Sciatic nerve (tissue), 2 donors: ENCODE measurements at regions not wholly inside any gene's neighbourhood (a gene's known extent, or its start where the extent isn't known, plus 50 kb on each side); places are given as distances from the start of the nearest gene placed in this dataset.
"Not testable (repeated sequence)": the region's sequence is repeated elsewhere in the genome, so short reads cannot be mapped to it uniquely, and the experiment has no call there.

Experiments used
- ATAC-seq: fragments of 200-7000 bp; cut with Tn5 transposase; one replicate; pipeline ENCODE4 v1.9.1; 2020; ENCODE audit warnings: mild to moderate bottlenecking, moderate library complexity
- DNase-seq: peaks from one replicate; pipeline ENCODE4 v3.0.0-alpha.2; 2020; ENCODE audit warnings: low spot score
- intact Hi-C: fragments of 100-400 bp; cut with DNase I; formaldehyde crosslinking; loops from one replicate; pipeline ENCODE4 v1.14.2; 2022
- donor health status: DM: no; HTN: no; CAD: no.
- donor health status: DM: no; HTN: no; CAD: no.

DNA sequence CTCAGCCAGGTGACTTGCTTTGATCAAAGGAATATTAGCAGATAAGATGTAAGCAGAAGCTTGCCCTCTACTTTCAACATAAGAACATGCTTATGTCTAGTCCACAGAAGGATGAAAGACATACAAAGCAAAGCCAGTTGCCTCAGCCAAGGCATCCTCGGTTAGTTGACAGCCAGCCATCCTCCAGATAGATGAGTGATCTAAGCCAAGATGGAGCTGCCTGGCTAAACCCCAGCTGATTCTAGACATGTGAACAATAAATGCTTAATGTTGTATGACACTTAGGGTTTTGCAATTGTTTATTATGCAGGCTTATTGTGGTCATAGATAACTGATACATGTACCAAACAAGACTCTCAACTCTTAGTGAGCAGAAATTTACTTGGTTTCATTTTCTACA, 157.6 kb upstream of the TMTC2 start:
- intact Hi-C loops = no loop called here
- DNase-seq (no peak), ATAC-seq (no peak)

DNA sequence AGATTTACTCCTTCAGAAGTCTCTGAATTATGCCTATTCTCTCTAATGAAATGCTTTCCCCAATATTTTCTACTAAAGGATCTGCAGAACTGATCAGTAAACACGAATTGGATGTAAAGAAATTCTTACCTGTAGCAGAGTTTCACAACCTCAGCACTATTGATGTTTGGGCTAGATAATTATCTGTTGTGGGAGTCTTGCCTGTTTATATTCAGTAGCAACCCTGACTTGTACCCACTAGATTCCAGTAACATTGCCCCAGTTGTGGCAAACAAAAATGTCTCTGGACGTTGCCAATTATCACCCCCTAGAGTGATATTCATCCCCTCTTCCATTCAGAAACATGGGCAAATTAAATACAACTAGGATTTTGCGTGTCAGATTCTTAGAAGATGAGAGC, 156.8 kb upstream of the TMTC2 start:
- DNase-seq (no peak), ATAC-seq (no peak)
- intact Hi-C loops = no loop called here

DNA sequence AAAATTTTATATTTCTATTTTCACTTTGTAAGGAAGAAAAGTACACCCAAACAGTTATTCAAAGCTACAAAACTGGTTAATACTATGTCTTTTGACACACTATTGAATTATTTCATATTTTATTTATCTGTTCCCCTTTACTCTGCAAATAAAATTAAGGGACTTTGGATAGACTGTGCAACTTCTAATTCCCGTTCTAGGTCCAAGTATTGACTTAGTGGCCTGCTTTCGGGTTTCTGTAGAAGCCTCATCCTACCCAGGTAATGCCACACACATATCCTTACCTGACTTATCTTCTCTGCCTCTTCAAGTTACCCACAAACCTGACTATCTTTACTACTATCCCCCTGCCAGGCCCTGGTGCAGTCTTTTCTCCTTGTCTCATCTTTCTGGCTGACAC, 156.3 kb upstream of the TMTC2 start:
- intact Hi-C loops = no loop called here
- DNase-seq (no peak), ATAC-seq (no peak)

DNA sequence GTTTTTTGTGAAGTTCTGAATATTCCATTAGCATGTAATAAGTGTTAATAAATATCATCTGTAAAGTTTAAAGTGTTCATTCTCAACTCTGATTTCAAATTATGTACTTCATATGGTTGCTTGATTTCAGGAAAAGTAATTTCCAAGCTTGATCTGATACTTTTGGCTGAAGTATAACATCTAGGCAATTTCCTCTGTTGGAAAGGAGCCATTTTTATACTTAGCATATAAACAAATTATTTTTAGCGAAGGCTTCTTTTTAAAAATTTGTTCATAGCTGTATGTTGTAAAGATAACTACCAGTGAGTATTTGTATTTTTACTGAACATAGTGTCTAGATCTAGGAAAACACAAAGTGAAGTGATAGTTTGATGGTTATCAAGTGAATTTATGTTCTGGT, 153.4 kb upstream of the TMTC2 start:
- DNase-seq (no peak), ATAC-seq (no peak)
- intact Hi-C loops = no loop called here

DNA sequence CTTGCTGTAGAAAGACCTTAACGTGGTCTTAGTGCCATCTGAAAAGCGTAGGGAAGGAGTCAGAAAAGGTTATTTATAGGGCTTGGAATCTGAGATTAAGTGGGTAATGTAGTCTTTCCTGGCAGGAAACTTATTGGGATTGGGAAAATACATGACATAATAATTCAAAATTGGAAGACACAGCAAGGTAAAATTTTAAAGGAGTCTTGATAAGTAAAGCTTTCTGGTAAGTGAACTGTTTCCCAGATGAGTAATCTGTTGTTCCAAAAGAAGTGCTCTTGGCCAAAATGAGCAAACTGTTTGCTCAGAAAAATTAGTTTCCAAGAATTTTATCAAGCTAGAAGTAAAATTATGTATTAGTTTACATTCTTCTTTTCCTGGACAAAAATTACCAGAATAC, 149.3 kb upstream of the TMTC2 start:
- ATAC-seq (no peak), DNase-seq (no peak)
- intact Hi-C loops = no loop called here

DNA sequence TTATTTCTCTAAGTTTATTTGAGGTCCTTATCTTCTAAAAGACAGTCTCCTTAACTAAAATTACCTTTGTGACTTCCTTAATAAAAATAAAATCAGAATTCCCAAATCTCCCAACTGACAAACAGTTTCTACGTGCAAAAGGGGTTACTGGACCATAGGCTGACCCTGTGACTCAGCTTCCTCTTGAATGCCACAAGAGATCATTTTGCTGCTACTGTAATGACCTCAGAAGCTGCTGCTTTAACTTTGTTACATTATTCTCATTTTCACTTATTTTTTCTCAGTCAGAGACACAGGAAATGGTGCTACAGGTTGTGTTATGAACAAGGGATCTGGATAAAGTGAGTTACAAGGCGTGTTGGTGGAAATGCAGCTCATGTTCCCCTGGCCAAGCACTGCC, 132.2 kb upstream of the TMTC2 start:
- intact Hi-C loops = no loop called here
- DNase-seq = no peak
- ATAC-seq = no peak

DNA sequence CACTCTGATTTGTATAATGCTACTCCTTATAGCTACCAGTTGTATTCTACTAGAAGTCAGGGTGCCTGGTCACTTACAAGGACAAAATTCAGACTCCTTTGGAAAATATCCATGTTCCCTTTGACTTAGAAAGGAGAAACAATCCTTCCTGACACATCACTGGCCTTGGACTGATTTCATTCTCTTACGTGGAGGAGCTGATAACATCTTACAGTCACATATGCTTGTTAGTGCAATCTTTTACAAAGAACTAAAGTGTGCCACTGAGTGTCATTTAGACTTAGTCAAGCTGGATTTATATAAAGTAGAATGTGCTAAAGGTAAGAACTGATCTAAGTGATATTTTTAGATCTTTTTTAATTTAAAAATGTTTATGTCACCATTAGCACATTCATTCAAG, 131.0 kb upstream of the TMTC2 start:
- intact Hi-C loops = no loop called here
- DNase-seq = no peak

DNA sequence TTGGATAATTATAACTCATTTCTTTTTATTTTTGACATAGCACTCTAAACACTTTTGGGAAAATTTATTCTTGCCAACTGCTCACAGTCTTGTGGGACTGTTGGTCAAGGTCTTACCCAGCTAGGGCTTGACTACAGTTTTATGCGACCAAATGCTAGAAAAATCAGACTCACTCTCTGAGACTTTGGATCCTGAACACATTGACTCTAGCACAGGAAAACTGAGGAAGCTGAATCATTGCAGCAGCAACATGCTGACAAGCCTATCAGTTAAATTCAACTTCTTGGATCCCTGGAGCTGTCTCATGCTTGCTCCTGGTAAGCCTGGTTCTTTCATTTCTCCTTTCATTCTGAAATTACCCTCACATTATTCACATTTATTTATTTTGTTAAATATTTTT, 120.7 kb upstream of the TMTC2 start:
- no peak for DNase-seq
- no peak for ATAC-seq
- intact Hi-C loops = no loop called here

More for the DNA sequence above, 131.0 kb upstream of the TMTC2 start:
- no peak for ATAC-seq

DNA sequence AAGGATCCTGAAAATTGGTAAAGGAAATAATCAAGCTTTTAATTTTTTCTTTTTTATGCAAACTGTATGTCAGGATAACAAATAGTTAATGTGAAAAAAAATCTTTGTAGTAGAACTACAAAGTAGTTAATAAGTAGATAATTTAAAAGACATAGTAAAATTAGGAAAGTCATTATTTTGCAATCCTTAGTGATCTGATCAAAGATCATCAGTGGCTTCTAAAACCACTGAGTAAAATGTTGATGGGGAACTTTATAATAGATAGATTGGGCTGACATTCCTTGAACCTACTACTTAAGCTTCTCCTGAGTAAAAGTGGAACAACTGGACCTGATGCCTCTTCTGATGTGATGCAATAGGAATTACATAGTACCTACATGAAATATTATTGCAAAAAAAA, 119.0 kb upstream of the TMTC2 start:
- no peak for DNase-seq
- intact Hi-C loops = no loop called here
- ATAC-seq = no peak

DNA sequence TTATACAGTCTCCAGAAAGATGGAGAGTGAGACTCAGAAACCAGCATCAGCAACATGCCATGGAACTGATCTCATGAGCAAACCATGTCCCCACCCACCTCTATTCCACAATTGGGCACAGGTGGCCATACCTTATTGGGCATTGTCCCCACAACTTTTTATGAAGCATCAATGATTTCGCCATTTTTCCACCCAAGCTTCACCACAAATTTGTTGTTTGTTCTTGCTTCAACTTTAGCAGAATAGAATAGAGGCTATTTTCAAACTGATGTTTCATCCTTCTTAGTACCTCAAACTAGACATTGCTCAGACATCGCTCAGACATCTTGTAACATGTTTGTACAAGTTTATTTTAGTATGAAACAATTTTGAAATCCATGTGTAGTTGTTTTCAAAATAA, 112.5 kb upstream of the TMTC2 start:
- intact Hi-C loops = no loop called here
- DNase-seq = no peak
- no peak for ATAC-seq

DNA sequence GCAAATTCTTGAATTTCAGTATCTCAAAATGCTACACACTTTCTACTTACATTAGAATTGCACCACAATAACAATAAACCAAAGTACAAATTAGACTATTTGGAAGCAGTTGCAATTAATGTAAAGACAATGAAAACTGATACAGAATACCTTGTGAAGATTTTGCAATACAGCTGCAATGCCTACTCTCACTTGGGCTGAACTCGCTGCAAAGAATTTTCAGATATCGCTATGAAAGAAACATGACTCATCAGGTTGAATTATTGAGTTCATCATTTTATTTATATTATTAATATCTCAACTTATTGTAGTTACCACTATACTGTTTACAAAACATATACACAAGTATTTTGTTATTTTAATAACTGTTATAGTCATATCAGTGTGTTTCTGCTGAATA, 108.0 kb upstream of the TMTC2 start:
- DNase-seq = no peak
- intact Hi-C loops = no loop called here
- no peak for ATAC-seq

DNA sequence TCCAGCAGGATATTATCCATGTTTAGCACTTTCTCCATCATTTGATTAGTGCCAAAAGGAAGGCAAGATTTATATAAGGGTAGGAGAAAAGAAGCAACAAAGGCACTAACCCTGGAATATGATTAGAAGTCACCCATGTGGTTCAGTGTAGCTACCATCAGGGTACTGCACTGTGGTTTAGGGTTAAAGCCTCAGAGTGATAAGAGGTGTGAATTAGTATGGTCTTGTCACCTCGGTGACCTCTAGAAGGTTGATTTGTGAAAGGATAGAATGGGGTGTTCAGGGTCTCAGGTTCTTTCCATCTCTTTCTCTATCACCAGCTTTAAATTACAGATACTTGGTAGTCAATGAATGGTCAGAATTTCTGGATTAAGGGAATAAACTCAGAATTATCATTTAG, 103.0 kb upstream of the TMTC2 start:
- DNase-seq (no peak), ATAC-seq (no peak)
- intact Hi-C loops = no loop called here

DNA sequence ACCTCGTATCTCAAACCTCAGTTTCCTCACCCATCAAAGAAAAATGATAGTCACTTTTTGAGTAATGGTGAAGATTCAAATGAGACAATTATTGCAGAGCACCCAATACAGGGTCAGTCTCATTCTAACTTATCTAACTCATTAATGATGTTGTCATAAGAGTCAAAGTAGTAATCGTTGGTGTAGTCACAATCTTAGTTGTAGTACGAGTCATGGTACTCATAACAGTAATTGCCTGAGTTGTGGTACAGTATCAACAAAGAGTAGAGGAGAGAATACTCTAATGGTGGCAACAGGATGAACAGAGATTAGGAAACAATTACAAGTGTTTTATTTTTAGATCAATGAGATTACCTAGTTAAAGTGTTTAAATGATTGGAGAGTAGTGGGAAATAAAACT, 93.6 kb upstream of the TMTC2 start:
- intact Hi-C loops = no loop called here
- DNase-seq = no peak
- ATAC-seq = no peak

DNA sequence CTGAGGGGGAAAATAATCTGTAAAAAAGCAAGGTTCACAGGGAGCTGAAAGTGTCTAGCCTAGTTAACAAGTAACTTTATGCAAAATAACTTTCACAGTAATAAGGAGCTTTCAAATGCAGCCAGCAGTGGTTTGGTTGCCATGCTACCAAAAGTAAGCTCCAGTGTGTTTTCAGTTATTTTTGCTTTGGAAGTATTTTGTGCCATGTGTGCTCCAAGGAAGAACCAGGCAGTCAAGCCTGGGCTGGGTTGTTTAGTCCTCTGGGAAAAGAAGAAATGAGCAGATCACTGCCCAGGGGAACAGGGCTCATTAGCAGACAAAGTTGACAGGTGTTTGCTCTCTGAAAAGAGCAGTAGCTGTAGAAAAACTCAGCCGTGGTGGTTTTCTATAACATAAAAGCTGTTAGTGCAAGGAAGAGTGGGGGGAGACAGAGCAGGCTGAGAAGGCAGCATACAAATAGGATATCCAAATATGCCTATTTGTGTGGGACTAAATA, 92.8 kb upstream of the TMTC2 start:
- ATAC-seq = no peak
- no peak for DNase-seq
- intact Hi-C loops = no loop called here

DNA sequence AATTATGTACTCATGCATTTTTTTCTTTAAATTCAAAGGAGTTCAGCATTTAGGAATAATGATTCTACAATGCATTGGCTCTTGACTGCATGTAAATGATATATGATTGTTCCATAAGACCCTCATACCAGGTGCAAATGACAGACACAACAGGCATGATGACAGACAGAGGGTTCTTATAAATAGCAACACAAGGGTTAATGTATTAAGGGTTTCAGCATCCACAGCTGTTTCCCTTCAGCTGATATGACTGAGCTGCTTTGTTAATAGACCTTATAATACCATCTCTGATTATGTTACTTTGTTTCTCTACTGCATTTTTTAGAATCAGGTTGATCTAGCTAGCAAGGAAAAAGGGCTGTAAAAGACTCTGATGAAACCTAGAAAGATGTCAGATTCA, 90.8 kb upstream of the TMTC2 start:
- DNase-seq (no peak), ATAC-seq (no peak)
- intact Hi-C loops = no loop called here

DNA sequence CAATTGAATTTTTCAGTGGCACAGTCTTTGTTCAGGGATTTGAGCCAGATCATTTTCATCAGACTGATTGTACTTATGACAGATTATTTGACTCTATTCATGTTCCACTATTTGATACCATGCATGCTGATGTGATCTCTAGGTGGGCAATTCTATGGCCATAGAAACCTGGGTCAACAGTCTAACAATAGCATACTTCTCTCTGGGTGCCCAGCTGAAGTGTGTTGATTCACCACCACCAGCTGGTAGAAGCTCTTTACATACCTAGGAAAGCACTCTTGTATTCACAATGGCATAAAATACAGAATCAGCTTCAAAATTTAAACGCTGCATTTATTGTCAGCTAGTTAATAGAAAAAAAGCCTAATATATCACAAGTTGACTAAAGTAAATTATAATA, 90.2 kb upstream of the TMTC2 start:
- ATAC-seq (no peak), DNase-seq (no peak)
- intact Hi-C loops = no loop called here

DNA sequence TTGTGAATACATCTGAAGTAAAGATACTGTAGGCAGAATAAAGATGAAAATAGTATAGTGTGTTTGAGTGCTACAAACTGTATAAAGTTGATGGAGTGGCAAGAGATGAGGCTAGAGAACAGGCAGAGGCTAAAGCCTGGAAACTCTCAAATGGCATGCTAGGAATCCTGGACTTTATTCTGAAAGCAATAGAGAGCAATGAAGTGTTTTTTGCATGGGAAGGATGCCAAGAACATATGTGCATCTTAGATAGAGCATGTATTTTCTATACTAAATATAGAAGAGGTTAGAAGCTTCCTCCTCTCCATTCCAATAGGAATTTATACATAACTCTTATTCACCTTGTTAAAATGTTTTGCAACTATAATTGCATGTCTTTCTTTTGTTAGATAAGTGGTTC, 86.3 kb upstream of the TMTC2 start:
- DNase-seq (no peak), ATAC-seq (no peak)
- intact Hi-C loops = no loop called here

DNA sequence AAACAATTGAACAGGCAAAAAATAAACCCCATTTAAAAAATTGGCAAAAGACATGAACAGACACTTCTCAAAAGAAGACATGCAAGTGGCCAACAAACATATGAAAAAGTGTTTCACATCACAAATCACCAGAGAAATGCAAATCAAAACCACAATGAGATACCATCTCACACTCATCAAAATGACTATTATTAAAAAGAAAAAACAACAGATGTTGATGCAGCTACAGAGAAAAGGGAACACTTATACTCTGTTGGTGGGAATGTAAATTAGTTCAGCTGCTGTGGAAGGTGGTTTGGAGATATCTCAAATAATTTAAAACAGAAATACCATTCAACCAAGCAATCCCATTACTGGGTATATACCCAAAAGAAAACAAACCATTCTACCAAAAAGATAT, 83.1 kb upstream of the TMTC2 start:
- DNase-seq, intact Hi-C loops, ATAC-seq: not testable (repeated sequence)

DNA sequence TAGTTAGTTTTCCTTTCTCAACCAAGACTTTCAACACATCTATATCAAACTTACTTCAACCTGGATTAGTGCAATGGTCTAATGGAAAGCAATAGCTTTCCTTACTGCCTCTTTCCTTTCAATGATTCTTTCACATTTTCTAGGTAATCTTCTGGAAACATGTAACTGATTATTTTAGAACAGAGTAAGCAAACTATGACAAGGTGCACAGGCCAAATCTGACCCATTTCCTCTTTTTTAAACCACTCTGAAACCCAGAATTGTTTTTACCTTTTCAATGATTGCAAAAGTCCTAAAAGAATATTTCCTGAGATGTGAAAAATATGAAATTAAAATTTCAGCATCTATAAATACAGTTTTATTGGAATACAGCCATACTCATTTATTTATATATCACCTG, 81.6 kb upstream of the TMTC2 start:
- intact Hi-C loops = loop anchor here (5.0 kb wide), 1 partner anchor 1812 kb away; no protein-coding TSS in a partner anchor
- no peak for ATAC-seq
- no peak for DNase-seq

DNA sequence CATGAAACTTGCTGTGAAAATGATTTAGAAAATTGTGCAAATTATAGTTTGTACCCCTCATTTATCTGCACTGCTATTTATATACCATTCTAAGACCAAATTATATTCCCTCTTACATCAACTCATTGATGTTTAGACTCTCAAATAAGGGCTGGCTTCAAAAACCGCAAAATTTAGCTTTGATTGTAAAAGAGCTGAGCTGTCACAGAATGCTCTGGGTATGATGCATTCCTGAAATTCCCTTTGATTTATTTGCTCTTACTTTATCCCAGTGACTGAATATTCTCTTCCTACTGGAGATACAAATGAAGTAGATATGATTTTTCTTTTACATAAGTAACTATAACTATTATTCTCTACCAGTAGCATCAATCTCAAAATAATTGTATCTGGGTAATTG, 78.0 kb upstream of the TMTC2 start:
- DNase-seq (no peak), ATAC-seq (no peak)
- intact Hi-C loops = loop anchor here (5.0 kb wide), 1 partner anchor 1809 kb away; no protein-coding TSS in a partner anchor

DNA sequence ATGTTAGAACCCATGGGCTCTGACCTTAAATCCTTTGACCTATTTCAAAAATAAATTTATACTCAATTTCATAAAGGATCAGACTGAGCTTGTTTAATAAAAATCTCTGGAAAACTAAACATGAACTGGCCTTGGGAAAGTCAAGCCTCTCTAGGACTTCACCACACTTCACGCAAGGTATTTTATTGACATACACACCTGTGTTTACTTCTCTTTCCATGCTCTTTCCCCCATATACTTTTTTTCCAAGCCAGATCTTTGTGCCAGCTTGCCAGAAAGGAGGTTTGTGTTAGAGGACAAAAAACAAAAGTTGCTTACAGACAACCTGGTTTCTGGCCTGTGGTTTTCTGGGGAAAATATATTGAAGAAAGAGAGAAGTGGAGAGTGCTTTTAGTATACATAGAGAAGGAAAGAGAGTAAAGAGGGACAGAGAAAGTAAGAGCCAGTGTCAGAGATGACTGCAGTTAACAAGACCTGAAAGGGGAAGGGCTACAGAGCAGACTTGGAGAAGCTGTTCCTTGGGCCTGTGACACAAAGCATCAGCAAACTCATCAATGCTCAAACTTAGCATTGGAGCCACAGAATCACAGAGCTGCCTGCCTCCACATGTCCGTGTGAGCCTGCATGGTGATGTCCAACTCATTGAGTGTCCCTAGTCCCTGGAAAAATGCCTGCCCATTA, 77.3 kb upstream of the TMTC2 start:
- ATAC-seq (no peak), DNase-seq (no peak)
- intact Hi-C loops = loop anchor here (5.0 kb wide), 1 partner anchor 1808 kb away; no protein-coding TSS in a partner anchor
